ENCODE measurements at regions not wholly inside any gene's neighbourhood (a gene's known extent, or its start where the extent isn't known, plus 50 kb on each side); places are given as distances from the start of the nearest gene placed in this dataset.

DNA sequence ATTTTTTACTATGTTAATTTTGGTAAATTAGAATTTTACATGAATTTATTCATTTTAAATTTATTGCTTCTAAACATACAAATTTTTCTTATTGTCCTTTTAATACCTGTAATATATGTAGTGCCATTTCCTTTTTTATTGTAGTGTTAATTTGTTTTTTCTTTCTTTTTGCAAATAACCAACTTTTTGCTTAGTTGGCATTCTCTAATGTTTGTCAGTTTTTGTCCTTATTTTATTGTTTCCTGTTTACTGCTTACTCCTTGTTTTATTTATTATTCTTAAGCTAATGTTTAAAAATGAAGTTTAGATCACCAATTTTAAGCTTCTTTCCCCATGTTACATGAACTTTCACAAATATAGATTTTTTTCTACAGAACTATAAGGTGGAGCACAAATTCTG, 516.6 kb downstream of the SLITRK1 start:
- no peak overlapping the region for H3K4me3 ChIP-seq (IDR thresholded peaks at IDR 0.05; ENCODE audit: insufficient read depth, low read depth, low read length)
- H3K27ac ChIP-seq, result no peak overlapping the region
- H3K4me2 ChIP-seq, result no peak overlapping the region
- H3K27me3 ChIP-seq (ENCODE audit: insufficient read depth, low read depth), result no peaks in the 10 kb centered on the region
- H3K79me2 ChIP-seq (ENCODE audit: insufficient read depth, low read depth), result no peaks in the 10 kb centered on the region
- no peak overlapping the region for H3K9ac ChIP-seq
- no peak overlapping the region for H2AFZ ChIP-seq (ENCODE audit: low read depth)
- TF ChIP-seq, protein P1, sequence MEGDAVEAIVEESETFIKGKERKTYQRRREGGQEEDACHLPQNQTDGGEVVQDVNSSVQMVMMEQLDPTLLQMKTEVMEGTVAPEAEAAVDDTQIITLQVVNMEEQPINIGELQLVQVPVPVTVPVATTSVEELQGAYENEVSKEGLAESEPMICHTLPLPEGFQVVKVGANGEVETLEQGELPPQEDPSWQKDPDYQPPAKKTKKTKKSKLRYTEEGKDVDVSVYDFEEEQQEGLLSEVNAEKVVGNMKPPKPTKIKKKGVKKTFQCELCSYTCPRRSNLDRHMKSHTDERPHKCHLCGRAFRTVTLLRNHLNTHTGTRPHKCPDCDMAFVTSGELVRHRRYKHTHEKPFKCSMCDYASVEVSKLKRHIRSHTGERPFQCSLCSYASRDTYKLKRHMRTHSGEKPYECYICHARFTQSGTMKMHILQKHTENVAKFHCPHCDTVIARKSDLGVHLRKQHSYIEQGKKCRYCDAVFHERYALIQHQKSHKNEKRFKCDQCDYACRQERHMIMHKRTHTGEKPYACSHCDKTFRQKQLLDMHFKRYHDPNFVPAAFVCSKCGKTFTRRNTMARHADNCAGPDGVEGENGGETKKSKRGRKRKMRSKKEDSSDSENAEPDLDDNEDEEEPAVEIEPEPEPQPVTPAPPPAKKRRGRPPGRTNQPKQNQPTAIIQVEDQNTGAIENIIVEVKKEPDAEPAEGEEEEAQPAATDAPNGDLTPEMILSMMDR (conservative IDR thresholded peaks at IDR 0.05; ENCODE audit: low read depth, low read length), result no peak
- H4K20me1 ChIP-seq (ENCODE audit: insufficient read depth), result no peaks in the 10 kb centered on the region
- no peaks in the 10 kb centered on the region for H3K4me1 ChIP-seq (ENCODE audit: low read depth, poor library complexity, severe bottlenecking)
- H3K36me3 ChIP-seq (ENCODE audit: insufficient read depth), result no peaks in the 10 kb centered on the region

DNA sequence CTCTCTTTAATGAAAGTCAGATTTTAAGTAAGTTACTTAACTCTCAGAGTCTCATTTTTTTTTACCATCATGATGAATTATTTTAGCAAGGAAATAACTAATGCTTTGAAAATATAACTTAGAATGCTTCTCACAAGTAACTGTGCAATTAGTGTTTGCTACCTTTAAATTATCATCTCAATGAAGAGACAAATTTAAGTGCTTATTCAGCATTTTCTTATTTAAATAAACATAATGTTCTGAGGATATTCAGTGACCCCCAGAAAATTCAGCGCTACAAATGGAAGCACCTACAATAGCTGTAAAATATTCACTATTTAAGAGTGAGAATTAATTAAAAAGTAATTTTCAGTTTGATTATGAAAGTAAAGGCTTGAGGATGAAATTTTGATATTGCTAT, 527.2 kb downstream of the SLITRK1 start:
- no peak overlapping the region for H3K27ac ChIP-seq
- no peaks in the 10 kb centered on the region for H4K20me1 ChIP-seq (ENCODE audit: insufficient read depth)
- no peak overlapping the region for H2AFZ ChIP-seq (ENCODE audit: low read depth)
- no peaks in the 10 kb centered on the region for H3K27me3 ChIP-seq (ENCODE audit: insufficient read depth, low read depth)
- no peak overlapping the region for H3K4me3 ChIP-seq (IDR thresholded peaks at IDR 0.05; ENCODE audit: insufficient read depth, low read depth, low read length)
- no peaks in the 10 kb centered on the region for H3K36me3 ChIP-seq (ENCODE audit: insufficient read depth)
- TF ChIP-seq, protein P1 (conservative IDR thresholded peaks at IDR 0.05; ENCODE audit: low read depth, low read length), result no peak
- no peak overlapping the region for H3K4me2 ChIP-seq
- H3K4me1 ChIP-seq (ENCODE audit: low read depth, poor library complexity, severe bottlenecking), result no peaks in the 10 kb centered on the region
- H3K9ac ChIP-seq, result no peak overlapping the region
- H3K79me2 ChIP-seq (ENCODE audit: insufficient read depth, low read depth), result no peaks in the 10 kb centered on the region

DNA sequence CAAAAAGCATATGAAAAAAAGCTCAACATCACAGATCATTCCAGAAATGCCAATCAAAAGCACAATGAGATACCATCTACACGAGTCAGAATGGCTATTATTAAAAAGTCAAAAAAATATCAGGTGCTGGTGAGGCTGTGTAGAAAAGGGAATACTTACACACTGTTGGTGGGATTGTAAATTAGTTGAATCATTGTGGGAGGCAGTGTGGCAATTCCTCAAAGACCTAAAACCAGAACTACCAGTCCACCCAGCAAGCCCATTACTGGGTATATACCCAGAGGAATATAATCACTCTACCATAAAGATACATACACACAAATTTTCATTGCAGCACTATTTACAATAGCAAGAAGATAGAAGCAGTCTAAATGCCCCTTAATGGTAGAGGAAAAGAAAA, 529.9 kb downstream of the SLITRK1 start:
- no peaks in the 10 kb centered on the region for H4K20me1 ChIP-seq (ENCODE audit: insufficient read depth)
- TF ChIP-seq, protein P1 (conservative IDR thresholded peaks at IDR 0.05; ENCODE audit: low read depth, low read length), result no peak
- no peaks in the 10 kb centered on the region for H3K4me1 ChIP-seq (ENCODE audit: low read depth, poor library complexity, severe bottlenecking)
- no peak overlapping the region for H3K27ac ChIP-seq
- no peak overlapping the region for H3K4me3 ChIP-seq (IDR thresholded peaks at IDR 0.05; ENCODE audit: insufficient read depth, low read depth, low read length)
- H3K4me2 ChIP-seq, result no peak overlapping the region
- H3K9ac ChIP-seq, result no peak overlapping the region
- no peaks in the 10 kb centered on the region for H3K79me2 ChIP-seq (ENCODE audit: insufficient read depth, low read depth)
- no peaks in the 10 kb centered on the region for H3K36me3 ChIP-seq (ENCODE audit: insufficient read depth)
- H3K27me3 ChIP-seq (ENCODE audit: insufficient read depth, low read depth), result no peaks in the 10 kb centered on the region
- no peak overlapping the region for H2AFZ ChIP-seq (ENCODE audit: low read depth)

DNA sequence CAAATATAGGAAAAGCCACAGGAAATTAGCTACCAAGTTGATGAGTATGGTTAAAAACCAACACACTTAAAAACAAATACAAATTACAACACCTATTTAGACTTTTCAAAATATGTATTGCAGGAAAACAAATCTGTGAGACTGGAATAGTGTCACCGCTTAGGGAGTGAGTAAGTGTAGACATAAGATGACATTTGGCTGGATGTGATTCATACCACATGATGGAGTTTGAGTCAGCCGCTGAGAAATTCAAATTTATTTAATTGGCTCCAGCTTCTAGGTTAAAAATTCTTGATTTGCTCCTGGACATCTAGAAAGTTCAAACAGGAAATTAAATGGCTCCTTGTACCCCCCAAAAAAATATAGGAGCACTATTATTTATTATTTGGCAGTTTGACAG, 531.7 kb downstream of the SLITRK1 start:
- no peaks in the 10 kb centered on the region for H3K4me1 ChIP-seq (ENCODE audit: low read depth, poor library complexity, severe bottlenecking)
- H2AFZ ChIP-seq (ENCODE audit: low read depth), result no peak overlapping the region
- no peaks in the 10 kb centered on the region for H3K27me3 ChIP-seq (ENCODE audit: insufficient read depth, low read depth)
- no peak overlapping the region for H3K27ac ChIP-seq
- H4K20me1 ChIP-seq (ENCODE audit: insufficient read depth), result no peaks in the 10 kb centered on the region
- no peaks in the 10 kb centered on the region for H3K79me2 ChIP-seq (ENCODE audit: insufficient read depth, low read depth)
- no peak overlapping the region for H3K4me3 ChIP-seq (IDR thresholded peaks at IDR 0.05; ENCODE audit: insufficient read depth, low read depth, low read length)
- no peak overlapping the region for H3K4me2 ChIP-seq
- TF ChIP-seq, protein P1 (conservative IDR thresholded peaks at IDR 0.05; ENCODE audit: low read depth, low read length), result no peak
- no peaks in the 10 kb centered on the region for H3K36me3 ChIP-seq (ENCODE audit: insufficient read depth)
- H3K9ac ChIP-seq, result no peak overlapping the region

DNA sequence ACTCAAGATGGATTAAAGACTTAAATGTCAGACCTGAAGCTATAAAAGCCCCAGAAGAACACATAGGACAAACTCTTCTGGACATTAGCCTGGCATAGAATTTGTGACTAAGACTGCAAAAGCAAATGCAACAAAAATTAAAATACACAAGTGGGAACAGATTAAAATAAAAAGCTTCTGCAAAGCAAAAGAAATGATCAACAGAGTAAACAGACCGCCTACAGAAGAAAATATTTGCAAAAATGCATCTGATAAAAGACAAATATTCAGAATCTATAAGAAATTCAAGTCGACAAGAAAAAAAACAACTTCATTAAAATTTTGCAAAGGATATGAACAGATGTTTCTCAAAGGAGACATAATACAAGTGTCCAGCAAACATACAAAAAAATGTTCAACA, 537.8 kb downstream of the SLITRK1 start:
- Histone ChIP-seq H3K27me3 (ENCODE audit: insufficient read depth, low read depth) (no peaks in the 10 kb centered on the region), H3K4me2 (no peak overlapping the region), H3K9ac (no peak overlapping the region), H3K27ac (no peak overlapping the region), H3K79me2 (ENCODE audit: insufficient read depth, low read depth) (no peaks in the 10 kb centered on the region), H3K36me3 (ENCODE audit: insufficient read depth) (no peaks in the 10 kb centered on the region), H2AFZ (ENCODE audit: low read depth) (no peak overlapping the region), H4K20me1 (ENCODE audit: insufficient read depth) (no peaks in the 10 kb centered on the region), H3K4me1 (ENCODE audit: low read depth, poor library complexity, severe bottlenecking) (peaks cover 10% of the 10 kb centered on the region), H3K4me3 (IDR thresholded peaks at IDR 0.05; ENCODE audit: insufficient read depth, low read depth, low read length) (no peak overlapping the region)
- TF ChIP-seq, protein P1 (conservative IDR thresholded peaks at IDR 0.05; ENCODE audit: low read depth, low read length), result no peak

Data from KMS-11 (cell line).